GM23338 (cell line): ENCODE measurements at regions not wholly inside any gene's neighbourhood (a gene's known extent, or its start where the extent isn't known, plus 50 kb on each side); places are given as distances from the start of the nearest gene placed in this dataset.

ENCODE experiments used
- ATAC-seq: fragments of 200-7000 bp; cut with Tn5 transposase; 3 replicates; pipeline ENCODE4 v1.9.1; 2020
- DNase-seq: peaks from one replicate; pipeline ENCODE4 v3.0.0-alpha.2; 2015; ENCODE audit warnings: low spot score
- H2AFZ ChIP-seq: fragments of 200-600 bp; sonication (generic); 2 replicates; pipeline ENCODE4 v1.8.0; 2016; ENCODE audit warnings: antibody characterized with exemption, mild to moderate bottlenecking, moderate library complexity
- H3F3A ChIP-seq: fragments of 200-600 bp; sonication (generic); replicated peaks from 2 replicates; pipeline ENCODE4 v1.8.0; 2017; ENCODE audit warnings: antibody characterized with exemption, mixed run types, low read depth
- H3K27ac ChIP-seq: fragments of 200-600 bp; sonication (generic); 2 replicates; pipeline ENCODE4 v1.6.1; 2016; ENCODE audit warnings: low read depth
- H3K27me3 ChIP-seq: fragments of 200-600 bp; sonication (generic); 2 replicates; pipeline ENCODE4 v1.8.0; 2016; ENCODE audit warnings: mild to moderate bottlenecking, mixed run types, moderate library complexity; ENCODE audit not compliant: insufficient read depth
- H3K36me3 ChIP-seq: fragments of 200-600 bp; sonication (generic); 2 replicates; pipeline ENCODE4 v1.8.0; 2016; ENCODE audit warnings: mild to moderate bottlenecking; ENCODE audit not compliant: insufficient read depth
- H3K4me1 ChIP-seq: fragments of 200-600 bp; sonication (generic); 2 replicates; pipeline ENCODE4 v1.8.0; 2016; ENCODE audit warnings: mild to moderate bottlenecking, moderate library complexity; ENCODE audit not compliant: insufficient read depth
- H3K4me2 ChIP-seq: fragments of 200-600 bp; sonication (generic); 2 replicates; pipeline ENCODE4 v1.7.1; 2017; ENCODE audit warnings: mixed run types
- H3K4me3 ChIP-seq: fragments of 200-600 bp; sonication (generic); 2 replicates; pipeline ENCODE4 v1.6.1; 2016; ENCODE audit warnings: mixed run types
- H3K79me2 ChIP-seq: fragments of 200-600 bp; sonication (generic); replicated peaks from 2 replicates; pipeline ENCODE4 v1.8.0; 2017; ENCODE audit warnings: mild to moderate bottlenecking; ENCODE audit not compliant: insufficient read depth
- H3K9me2 ChIP-seq: fragments of 200-600 bp; sonication (generic); 2 replicates; pipeline ENCODE4 v1.8.0; 2017; ENCODE audit not compliant: insufficient read depth
- H4K20me1 ChIP-seq: fragments of 200-600 bp; sonication (generic); replicated peaks from 2 replicates; pipeline ENCODE4 v1.8.0; 2017; ENCODE audit warnings: mild to moderate bottlenecking; ENCODE audit not compliant: insufficient read depth
- H3K27ac Mint-ChIP-seq: 2 replicates; pipeline ENCODE4 v1.8.0; 2020; ENCODE audit warnings: inconsistent platforms, mild to moderate bottlenecking, moderate library complexity, mixed read lengths
- H3K27me3 Mint-ChIP-seq: 3 replicates; pipeline ENCODE4 v1.8.0; 2022; ENCODE audit warnings: low read depth, mild to moderate bottlenecking, moderate library complexity, mixed read lengths, inconsistent platforms; ENCODE audit not compliant: insufficient read depth, poor library complexity
- H3K36me3 Mint-ChIP-seq: 3 replicates; pipeline ENCODE4 v1.8.0; 2021; ENCODE audit warnings: low read depth, mild to moderate bottlenecking, inconsistent platforms, moderate library complexity, mixed read lengths
- H3K4me1 Mint-ChIP-seq: 3 replicates; pipeline ENCODE4 v1.8.0; 2020; ENCODE audit warnings: mild to moderate bottlenecking, inconsistent platforms, mixed read lengths
- H3K4me3 Mint-ChIP-seq: 3 replicates; pipeline ENCODE4 v1.8.0; 2021; ENCODE audit warnings: moderate library complexity, mild to moderate bottlenecking, inconsistent platforms, mixed read lengths
- H3K9me3 Mint-ChIP-seq: 3 replicates; pipeline ENCODE4 v1.8.0; 2020; ENCODE audit warnings: moderate library complexity, mild to moderate bottlenecking, inconsistent platforms, mixed read lengths
- CREB1 ChIP-seq: fragments of 250-450 bp; sonication (Bioruptor Pico); IDR thresholded peaks from 2 replicates; pipeline ENCODE4 v1.5.0; 2020; ENCODE audit warnings: low read depth, mild to moderate bottlenecking, moderate library complexity
- EZH2 ChIP-seq: fragments of 200-600 bp; sonication (generic); IDR thresholded peaks from one replicate; pipeline ENCODE4 v1.8.0; 2017; ENCODE audit warnings: antibody characterized with exemption, mild to moderate bottlenecking, low read depth; ENCODE audit not compliant: unreplicated experiment
- EZH2phosphoT487 ChIP-seq: fragments of 200-600 bp; sonication (generic); IDR thresholded peaks from one replicate; pipeline ENCODE4 v1.8.1; 2018; ENCODE audit warnings: antibody characterized with exemption; ENCODE audit not compliant: unreplicated experiment
- JUNB ChIP-seq: IDR thresholded peaks from one replicate; pipeline ENCODE4 v1.6.1; 2016; ENCODE audit warnings: antibody characterized with exemption; ENCODE audit not compliant: unreplicated experiment
- ZNF331 ChIP-seq: fragments of 250-450 bp; sonication (Bioruptor Pico); IDR thresholded peaks from 2 replicates; pipeline ENCODE4 v1.5.0; 2020; ENCODE audit warnings: low read depth, mild to moderate bottlenecking, moderate library complexity
- TF ChIP-seq, protein P1 (sequence below): IDR thresholded peaks from one replicate; pipeline ENCODE4 v1.6.1; 2018; ENCODE audit warnings: antibody characterized with exemption; ENCODE audit not compliant: unreplicated experiment
- TF ChIP-seq, protein P2 (sequence below), 2 experiments: fragments of 200-600 bp in 1 of 2; sonication (generic) in 1 of 2; conservative IDR thresholded peaks; 2 replicates each; pipeline versions ENCODE4 v1.5.1 to v1.6.1; 2016 to 2017; ENCODE audit warnings: antibody characterized with exemption in 2 of 2, low read depth in 2 of 2, mild to moderate bottlenecking in 2 of 2, moderate library complexity in 1 of 2

DNA sequence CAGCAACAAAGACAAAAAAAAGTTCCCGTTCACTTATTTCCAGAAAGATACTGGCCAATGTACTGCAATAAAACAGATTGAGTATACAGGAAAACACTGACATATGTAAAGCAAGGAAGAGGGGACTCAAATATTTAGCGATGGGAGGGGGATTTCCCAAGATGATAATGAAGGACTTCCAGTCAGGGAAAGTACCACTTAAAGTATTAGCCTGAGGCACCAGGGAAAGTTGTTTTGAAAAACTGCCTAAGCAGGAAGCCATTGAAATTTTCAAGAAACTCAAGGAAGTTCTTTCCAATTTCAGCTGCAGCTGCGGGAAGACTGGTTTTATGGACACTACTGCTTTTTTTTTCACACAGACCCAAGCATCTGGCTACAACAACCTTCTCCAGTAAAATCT lies 1007.4 kb upstream of the NOVA1 start (continued):
- TF ChIP-seq, protein P1, sequence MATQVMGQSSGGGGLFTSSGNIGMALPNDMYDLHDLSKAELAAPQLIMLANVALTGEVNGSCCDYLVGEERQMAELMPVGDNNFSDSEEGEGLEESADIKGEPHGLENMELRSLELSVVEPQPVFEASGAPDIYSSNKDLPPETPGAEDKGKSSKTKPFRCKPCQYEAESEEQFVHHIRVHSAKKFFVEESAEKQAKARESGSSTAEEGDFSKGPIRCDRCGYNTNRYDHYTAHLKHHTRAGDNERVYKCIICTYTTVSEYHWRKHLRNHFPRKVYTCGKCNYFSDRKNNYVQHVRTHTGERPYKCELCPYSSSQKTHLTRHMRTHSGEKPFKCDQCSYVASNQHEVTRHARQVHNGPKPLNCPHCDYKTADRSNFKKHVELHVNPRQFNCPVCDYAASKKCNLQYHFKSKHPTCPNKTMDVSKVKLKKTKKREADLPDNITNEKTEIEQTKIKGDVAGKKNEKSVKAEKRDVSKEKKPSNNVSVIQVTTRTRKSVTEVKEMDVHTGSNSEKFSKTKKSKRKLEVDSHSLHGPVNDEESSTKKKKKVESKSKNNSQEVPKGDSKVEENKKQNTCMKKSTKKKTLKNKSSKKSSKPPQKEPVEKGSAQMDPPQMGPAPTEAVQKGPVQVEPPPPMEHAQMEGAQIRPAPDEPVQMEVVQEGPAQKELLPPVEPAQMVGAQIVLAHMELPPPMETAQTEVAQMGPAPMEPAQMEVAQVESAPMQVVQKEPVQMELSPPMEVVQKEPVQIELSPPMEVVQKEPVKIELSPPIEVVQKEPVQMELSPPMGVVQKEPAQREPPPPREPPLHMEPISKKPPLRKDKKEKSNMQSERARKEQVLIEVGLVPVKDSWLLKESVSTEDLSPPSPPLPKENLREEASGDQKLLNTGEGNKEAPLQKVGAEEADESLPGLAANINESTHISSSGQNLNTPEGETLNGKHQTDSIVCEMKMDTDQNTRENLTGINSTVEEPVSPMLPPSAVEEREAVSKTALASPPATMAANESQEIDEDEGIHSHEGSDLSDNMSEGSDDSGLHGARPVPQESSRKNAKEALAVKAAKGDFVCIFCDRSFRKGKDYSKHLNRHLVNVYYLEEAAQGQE = no peak
- TF ChIP-seq, protein P2, sequence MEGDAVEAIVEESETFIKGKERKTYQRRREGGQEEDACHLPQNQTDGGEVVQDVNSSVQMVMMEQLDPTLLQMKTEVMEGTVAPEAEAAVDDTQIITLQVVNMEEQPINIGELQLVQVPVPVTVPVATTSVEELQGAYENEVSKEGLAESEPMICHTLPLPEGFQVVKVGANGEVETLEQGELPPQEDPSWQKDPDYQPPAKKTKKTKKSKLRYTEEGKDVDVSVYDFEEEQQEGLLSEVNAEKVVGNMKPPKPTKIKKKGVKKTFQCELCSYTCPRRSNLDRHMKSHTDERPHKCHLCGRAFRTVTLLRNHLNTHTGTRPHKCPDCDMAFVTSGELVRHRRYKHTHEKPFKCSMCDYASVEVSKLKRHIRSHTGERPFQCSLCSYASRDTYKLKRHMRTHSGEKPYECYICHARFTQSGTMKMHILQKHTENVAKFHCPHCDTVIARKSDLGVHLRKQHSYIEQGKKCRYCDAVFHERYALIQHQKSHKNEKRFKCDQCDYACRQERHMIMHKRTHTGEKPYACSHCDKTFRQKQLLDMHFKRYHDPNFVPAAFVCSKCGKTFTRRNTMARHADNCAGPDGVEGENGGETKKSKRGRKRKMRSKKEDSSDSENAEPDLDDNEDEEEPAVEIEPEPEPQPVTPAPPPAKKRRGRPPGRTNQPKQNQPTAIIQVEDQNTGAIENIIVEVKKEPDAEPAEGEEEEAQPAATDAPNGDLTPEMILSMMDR (conservative IDR thresholded peaks at IDR 0.05; ENCODE audit: low read depth in 2 of 2) = no peak
- no peak for TF ChIP-seq CREB1 (CRISPR knock-in tag)
- no peak for TF ChIP-seq EZH2phosphoT487
- TF ChIP-seq EZH2 = no peak
- TF ChIP-seq JUNB = no peak
- TF ChIP-seq ZNF331 (CRISPR knock-in tag) = no peak

- peaks cover 13% of the 10 kb centered on the region; the same call in 2 of the 3 replicates for H3K4me1 Mint-ChIP-seq
- Histone ChIP-seq H3K27ac (no peak overlapping the region), H3K36me3 (no peaks in the 10 kb centered on the region), H3K79me2 (no peaks in the 10 kb centered on the region), H3K9me2 (peaks cover 10% of the 10 kb centered on the region), H2AFZ (no peak overlapping the region), H3K4me1 (peaks cover 7% of the 10 kb centered on the region; the same call in 1 of the 2 replicates), H4K20me1 (no peaks in the 10 kb centered on the region), H3K4me2 (no peak overlapping the region), H3K27me3 (no peaks in the 10 kb centered on the region), H3F3A (no peaks in the 10 kb centered on the region), H3K4me3 (no peak overlapping the region)
- no peaks in the 10 kb centered on the region for H3K9me3 Mint-ChIP-seq
- no peak overlapping the region for H3K4me3 Mint-ChIP-seq
- H3K27ac Mint-ChIP-seq = no peak overlapping the region
- DNase-seq (no peak), ATAC-seq (no peak)
- TF ChIP-seq, protein P2 (conservative IDR thresholded peaks at IDR 0.05; ENCODE audit: low read depth in 2 of 2) = peak; percentile 7 to 28; a peak in 2 of 4 replicates
- no peak for TF ChIP-seq ZNF331 (CRISPR knock-in tag)
- H3K27me3 Mint-ChIP-seq = peaks cover 3% of the 10 kb centered on the region
- H3K36me3 Mint-ChIP-seq = peaks cover 3% of the 10 kb centered on the region; the same call in 1 of the 3 replicates
Measured at GRCh38 chr14:27608377-27608776, 1010.5 kb upstream of the NOVA1 start.
